Vagina (tissue), 2 donors: ENCODE measurements at regions not wholly inside any gene's neighbourhood (a gene's known extent, or its start where the extent isn't known, plus 50 kb on each side); places are given as distances from the start of the nearest gene placed in this dataset.

Experiments used
- CTCF ChIP-seq, 3 experiments: fragments of 450-650 bp in 2 of 3; fragments of 200-600 bp in 1 of 3; sonication (generic) in 1 of 3; IDR thresholded peaks; one replicate each; pipeline ENCODE4 v1.5.1; 2017 to 2019; ENCODE audit warnings: antibody characterized with exemption in 3 of 3, mild to moderate bottlenecking in 2 of 3, moderate library complexity in 2 of 3
- POLR2AphosphoS5 ChIP-seq, 2 donors: sonication (generic); formaldehyde crosslinking; IDR thresholded peaks; one replicate each; pipeline ENCODE4 v1.9.0; 2017; ENCODE audit warnings: antibody characterized with exemption in 2 of 2, mild to moderate bottlenecking in 2 of 2, low read depth in 1 of 2; ENCODE audit not compliant: insufficient read depth in 1 of 2

DNA sequence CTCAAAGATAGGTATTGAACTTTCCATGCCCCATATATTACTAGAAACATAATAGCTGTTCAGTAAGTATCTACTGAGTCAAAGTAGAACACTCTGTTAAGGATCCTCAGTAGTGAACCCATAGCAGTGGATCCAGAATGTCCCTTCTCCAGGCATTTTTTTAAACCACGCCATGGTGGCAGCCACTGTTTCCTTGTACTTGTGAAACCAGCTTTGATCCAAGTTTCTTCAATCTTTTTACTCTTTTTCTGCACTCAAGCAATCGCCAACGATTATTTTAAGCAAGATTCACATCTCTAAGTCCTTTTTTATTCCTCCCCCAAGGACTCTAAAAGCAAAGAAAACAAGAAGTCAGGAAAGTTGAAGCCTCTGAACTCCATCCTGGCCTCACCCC is 291.2 kb upstream of the SLC14A2 start:
- TF ChIP-seq CTCF (IDR thresholded peaks at IDR 0.05) = no peak
- no peak for TF ChIP-seq POLR2AphosphoS5 (IDR thresholded peaks at IDR 0.05; ENCODE audit: insufficient read depth in 1 of 2, low read depth in 1 of 2)
